Right kidney (tissue), 1 donor: ENCODE measurements at regions not wholly inside any gene's neighbourhood (a gene's known extent, or its start where the extent isn't known, plus 50 kb on each side); places are given as distances from the start of the nearest gene placed in this dataset.
"Not testable (repeated sequence)": the region's sequence is repeated elsewhere in the genome, so short reads cannot be mapped to it uniquely, and the experiment has no call there.

Source experiments
- DNase-seq: peaks from one replicate; pipeline ENCODE4 v3.0.0-alpha.2; 2016

DNA sequence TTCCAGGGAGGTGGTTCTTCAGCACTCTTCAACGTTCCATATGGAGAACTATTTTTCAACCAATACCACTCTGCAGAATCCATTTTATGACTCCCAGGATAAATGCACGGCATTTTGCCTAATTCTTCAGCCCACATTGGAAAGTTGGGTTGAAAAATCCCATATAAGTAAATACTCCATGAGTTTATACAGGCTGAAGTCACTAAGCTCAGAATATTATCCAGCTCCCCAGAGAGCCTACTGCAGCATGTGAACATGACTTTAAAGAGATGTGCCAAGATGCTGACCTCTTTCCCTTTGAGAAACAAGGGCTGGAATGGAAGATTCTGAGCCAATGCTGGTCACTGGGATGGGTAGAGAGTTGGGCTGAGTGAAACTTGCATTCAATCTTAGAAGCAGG lies 111.9 kb upstream of the SLIT3 start:
- DNase-seq, result no peak

DNA sequence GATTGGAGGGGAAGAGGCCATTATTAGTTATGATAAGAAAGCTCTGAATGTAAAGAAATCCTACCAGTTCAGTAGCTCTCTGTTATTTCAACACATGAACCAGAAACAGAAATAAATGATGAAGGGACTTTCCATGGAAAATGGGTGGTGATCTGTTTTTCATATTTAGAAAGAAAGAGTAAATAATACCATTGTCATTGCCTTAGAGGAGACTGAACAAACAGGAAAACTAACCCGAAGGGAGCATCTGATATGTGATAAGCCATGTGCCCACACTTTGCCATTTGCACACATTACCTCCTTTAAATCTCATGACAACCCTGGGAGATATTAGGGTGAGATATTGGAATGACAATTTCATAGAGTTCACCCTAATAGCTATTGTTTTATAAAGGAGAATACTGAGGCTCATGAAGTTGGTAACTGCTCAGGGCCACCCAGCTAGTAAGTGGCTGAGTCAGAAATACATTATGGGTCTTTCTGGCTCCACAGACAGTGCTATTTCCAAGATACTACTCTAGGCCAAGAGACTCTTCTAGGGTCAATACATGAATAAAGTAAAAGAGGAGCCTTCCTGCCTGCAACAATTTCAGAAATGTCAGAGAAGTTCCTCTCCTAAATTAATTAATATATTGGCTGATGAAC lies 111.0 kb upstream of the SLIT3 start:
- DNase-seq, result no peak

DNA sequence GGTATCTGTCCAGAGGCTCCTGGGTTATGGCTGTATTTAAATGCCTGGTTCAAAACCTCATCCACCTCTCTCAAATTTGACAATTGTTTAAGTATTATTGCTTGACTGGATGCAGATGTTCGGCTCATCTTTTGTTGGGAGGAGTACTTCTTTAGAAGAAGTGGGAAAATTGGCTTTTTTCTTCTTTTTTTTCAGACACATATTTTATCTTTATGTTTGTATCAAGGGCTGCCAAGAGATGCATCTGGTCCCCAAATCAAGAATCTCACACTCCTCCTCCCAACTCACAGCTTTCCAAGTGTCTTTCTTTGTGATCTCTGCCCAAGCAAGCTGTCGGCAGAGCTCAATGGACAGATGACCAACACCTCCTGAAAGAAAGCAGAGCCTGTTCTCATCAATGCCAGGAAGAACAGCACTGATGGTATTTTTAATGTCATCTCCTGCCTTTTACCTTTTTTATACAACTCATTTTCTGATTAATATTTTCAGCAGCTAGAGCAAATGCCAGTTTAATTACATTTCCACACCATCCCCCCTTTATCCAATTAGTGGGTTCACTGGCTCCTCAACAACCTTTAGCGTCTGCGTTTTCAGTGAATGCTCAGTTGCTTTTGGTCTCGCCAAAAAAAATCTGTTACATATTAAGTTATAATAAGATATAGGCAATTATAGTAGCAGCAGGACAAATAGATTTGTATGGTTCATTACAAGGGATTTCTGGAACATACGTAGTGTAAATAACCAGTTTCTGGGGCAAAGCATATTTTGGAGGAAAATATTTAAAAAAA lies 110.3 kb upstream of the SLIT3 start:
- no peak for DNase-seq

DNA sequence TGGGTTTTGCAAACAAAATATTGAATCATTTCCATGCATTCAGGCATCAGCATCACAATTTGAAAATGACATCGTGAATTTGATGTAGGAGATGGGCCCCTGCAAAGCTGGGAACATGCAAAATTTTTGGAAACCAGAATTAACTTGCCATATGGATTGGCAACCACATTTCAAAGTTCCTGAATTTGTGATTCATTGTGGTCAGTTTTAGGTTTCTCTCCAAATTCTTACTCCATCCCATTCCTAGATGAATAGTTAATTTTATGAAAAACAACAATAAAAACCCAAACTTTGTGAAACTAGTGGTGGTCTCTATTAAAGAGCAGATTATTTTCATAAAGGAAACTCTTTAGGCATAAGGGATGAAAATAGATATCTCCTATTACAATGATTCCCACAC lies 107.8 kb upstream of the SLIT3 start:
- no peak for DNase-seq

DNA sequence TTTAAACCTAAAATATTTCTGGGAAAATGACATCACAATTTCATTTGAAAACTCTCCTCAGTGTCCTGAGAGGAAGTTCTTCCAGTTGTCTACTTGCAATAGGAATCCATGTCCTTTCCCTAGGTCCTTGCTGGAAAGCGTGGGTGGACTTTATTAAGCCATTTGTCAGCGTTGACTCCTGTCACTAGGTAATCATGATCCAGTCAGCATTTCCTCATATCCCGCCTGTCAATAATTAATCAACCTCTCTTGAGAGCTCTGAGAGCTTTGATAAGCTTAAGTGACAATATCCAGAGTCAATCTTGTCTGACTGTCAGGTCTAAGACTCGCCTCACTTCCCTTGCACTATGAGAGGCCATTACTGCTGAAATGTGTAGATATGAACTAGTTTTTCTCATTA lies 107.2 kb upstream of the SLIT3 start:
- no peak for DNase-seq

DNA sequence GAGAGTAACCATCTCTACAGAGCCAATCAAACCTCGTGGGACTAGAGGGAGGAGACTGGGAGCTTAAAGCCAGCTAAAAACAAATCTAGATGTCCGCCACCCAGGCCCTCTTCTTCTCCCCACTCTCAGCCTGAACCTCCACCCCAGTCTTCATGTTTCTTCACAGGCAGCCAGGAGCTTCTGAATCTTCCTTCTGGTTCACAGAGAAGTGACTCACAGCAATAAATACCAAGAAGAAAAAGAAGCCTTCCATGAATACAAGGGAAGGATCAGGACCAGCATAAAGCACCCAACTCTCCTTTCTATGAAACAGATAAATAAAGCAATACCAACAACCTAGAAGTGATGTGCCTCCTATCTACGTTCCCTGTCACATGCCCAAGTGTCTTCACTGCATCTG lies 103.3 kb upstream of the SLIT3 start:
- no peak for DNase-seq

DNA sequence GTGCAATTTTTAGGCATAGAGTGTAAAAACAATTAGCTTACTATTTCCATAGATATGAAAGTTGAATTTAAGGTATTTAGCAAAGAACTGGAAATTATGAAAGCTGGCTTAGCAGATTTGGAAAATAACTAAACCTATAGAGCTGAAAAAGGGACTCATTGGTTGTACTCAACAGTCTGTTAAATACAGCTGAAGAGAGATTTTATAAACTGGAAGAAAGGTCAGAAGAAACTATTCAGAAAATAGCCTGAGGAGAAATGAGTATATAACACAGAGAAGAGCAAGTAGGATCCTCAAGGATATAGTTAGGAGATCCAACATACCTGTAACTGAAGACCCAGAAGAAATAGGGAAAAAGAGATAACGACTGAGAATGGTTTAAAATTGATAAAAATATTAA lies 97.6 kb upstream of the SLIT3 start:
- DNase-seq, result no peak

DNA sequence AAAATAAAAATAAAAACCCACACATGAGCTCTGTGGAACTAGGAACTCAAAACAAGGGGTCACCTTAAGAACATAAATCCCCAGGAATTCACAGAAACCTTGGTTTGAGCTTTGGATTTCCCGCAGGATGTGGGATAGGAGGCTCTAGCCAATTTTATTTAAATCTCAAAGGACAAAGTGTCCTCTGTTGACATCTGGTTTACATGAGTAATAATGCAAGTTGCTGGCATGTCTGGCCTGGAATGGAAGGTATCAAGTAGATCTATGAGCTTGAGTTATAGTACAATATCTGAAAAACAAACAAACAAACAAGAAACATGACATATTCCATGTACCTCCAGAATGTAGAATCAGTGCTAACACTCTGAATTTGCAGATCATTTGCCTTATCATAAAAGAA lies 94.2 kb upstream of the SLIT3 start:
- DNase-seq, result no peak

DNA sequence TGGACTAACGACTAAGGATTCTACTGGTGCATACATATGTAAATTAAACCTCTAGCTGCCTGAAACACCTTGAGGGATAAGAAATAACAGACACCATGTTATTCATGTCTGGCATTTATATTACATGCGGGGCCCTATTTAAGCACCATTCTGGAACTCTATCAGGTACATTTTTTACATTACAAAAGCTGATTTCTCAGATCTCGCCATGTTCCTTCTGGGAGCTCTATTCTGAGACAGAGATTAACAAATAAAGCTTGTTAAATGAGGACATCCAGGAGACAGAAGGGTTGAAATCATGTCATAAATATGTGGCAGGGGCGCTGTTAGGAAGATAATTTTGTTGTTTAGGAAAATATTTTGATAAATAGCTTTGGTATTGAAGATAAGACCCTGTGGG lies 93.4 kb upstream of the SLIT3 start:
- DNase-seq, result no peak

DNA sequence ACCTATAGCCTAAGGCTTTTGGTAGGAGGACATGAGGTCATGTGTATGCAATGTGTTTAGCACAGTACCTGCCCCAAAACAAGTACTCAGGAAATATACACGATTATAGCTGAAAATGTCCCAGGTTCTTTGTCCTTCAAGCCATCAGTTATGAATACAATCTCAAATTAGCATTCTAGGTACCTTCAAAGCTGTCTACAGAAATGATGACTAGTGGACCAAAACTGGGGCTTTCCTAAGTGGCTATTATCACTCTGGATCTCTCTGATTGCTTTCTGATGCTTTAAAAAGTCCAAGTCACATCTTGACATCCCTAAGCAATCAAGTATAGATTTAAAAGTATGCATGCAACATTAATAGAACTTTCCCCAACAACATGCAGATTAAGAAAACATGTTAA lies 93.0 kb upstream of the SLIT3 start:
- no peak for DNase-seq

DNA sequence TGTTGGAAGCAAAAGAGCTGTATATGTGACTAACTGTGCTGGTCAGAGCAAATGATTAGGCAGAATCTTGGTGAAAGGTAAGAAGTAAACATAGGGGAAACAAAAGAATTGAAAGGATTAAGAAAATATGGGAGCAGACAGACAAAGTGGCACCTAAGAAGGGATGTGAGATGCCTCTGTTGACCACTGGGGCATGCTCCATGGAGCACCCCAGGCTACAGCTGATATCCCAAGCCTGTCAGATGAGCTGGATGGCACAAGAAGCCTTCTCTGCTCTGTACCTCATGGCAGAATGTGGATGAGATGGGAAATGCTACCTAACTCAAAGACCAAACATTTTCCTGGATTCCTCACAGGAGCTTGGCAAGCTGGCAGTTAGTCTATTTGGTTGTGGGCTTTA lies 89.3 kb upstream of the SLIT3 start:
- no peak for DNase-seq

DNA sequence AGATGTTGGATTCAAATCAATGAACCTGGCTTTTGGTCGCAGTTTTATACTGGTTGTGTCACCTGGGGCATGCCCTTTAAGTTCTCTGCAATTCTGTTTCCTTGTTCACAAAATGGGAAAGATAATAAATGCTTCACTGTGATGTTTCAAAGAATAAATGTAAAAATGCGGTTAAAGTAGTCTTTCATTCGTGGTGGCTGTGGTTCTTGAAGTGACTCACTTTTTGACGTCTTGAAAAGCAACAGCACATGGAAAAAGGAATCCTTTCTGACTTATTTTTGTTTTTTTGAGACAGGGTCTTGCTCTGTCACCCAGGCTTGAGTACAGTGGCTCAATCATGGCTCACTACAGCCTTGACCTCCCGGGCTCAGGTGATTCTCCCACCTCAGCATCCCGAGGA lies 88.4 kb upstream of the SLIT3 start:
- no peak for DNase-seq

DNA sequence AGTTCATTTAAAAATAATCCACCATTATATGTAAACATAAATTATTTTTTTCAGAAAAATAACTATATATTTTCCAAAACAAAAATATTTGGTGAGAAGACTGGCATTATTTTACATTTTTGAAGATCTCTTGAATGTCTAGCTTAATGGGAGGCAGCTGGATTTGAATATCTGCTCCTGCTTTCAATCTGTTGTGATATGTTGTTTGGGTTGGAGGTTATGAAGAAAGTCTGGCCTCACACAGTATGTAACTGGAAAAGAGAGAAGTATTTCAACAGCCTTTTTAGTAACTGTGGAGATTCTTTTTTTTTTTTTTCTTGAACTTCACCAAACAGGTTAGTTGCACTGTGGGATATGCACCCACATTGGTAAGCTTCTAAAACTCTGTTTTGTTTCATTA lies 84.7 kb upstream of the SLIT3 start:
- no peak for DNase-seq

DNA sequence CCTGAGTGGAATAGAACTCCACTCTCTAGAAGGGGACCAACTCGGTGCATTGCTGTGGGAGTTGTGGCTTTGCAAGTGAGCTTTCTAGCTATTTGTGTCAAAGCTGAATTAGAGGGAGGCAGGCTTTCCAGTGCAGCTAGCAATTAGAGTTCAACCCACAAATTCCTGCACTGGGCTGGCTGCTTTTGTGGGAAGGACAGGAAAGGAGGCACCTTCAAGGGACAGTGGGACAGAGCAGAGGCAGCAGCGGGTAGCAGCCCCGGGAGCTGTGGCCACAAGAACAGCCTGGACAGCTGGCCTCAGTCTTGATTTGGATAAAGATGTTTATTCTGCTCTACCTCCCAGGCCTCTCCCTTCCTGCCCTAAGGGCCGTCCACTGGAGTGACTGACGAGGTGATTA lies 83.7 kb upstream of the SLIT3 start:
- peak; percentile 7 for DNase-seq

DNA sequence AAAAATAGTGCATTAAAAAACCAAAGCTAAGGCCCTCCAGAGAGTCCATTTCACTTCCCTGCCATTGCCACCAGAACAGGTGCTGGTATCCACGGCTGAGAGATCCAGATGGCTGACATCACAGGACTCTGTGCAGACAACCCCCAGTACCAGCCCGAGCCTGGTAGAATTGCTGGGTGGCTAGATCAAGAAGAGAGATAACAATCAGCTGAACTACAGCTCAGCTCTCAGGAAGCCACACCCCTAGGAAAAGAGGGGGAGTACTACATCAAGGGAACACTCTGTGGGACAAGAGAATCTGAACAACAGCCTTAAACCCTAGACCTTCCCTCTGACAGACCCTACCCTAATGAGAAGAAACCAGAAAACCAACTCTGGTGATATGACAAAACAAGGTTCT lies 73.8 kb upstream of the SLIT3 start:
- DNase-seq, result no peak

DNA sequence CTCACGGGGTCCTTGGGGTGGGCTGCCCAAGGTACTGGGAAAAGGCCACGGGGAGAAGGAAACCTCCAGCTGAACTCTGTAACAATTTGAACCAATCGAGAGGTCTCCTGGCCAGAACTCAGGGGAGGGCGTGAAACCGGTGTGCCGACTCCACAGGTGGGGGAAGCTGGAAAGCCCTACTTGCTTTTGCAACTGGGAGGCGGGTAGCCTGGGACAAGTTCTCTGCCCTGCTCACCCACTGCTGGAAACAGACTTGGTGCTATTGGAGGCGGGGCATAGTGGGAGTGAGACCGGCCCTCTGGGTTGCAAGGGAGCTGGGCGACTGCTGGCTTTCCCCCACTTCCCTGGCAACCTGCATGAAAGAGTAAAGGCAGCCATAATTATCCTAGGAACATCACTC lies 73.2 kb upstream of the SLIT3 start:
- no peak for DNase-seq

DNA sequence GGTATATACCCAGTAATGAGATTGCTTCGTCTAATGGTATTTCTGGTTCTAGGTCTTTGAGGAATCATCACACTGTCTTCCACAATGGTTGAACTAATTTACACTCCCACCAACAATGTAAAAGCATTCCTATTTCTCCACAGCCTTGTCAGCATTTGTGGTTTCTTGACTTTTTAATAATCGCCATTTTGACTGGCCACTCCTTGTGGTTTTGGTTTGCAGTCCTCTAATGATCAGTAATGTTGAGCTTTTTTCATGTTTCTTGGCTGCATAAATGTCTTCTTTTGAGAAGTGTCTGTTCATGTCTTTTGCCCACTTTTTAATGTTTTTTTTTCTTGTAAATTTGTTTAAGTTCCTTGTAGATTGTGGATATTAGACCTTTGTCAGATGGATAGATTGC lies 70.9 kb upstream of the SLIT3 start:
- DNase-seq, result not testable (repeated sequence)

DNA sequence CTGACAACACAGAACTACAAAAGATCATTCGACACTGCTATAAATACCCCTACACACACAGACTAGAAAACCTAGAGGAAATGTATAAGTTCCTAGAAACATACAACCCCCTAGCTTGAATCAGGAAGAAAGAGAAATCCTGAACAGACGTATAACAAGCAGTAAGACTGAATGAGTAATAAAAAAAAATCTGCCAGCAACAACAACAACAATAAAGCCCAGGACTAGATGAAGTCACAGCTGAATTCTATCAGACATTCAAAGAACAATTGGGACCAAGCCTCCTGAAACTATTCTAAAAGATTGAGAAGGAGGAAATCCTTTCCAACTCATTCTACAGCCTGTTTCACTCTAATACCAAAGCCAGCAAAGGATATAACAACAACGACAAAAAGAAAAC lies 68.2 kb upstream of the SLIT3 start:
- no peak for DNase-seq

DNA sequence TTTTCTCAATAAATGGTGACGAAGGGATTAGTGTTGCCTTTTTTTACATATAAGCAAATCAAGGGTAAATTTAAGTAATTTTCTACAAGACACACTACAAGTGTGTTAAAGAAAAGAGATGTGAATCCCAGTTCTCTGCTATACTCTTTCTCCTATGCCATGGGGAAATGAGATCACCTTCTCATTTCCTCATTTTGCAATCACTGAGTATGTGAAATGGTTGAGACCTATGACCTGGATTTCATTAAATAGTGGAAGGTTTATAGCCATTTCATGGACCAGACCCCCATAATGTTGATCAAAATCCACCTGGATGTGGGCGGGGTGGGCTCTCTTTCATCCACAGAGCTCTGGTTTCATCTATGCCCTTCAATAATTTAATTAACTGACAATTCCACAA lies 66.9 kb upstream of the SLIT3 start:
- no peak for DNase-seq

DNA sequence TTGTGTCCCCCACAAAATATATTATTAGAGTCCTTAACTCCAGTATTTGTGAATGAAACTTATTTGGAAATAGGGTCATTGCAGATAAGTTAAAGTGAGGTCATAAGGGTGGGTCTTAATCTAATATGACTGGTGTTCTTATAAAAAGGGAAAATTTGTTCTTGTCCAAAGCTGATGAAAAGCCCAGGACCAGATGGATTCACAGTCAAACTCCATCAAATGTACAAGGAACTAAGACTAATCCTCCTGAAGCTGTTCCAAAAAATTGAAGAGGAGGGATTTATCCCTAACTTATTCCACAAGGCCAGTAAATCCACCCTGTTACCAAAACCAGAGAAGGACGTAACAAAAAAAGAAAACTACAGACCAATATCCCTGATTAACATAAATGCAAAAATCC lies 56.4 kb upstream of the SLIT3 start:
- no peak for DNase-seq

DNA sequence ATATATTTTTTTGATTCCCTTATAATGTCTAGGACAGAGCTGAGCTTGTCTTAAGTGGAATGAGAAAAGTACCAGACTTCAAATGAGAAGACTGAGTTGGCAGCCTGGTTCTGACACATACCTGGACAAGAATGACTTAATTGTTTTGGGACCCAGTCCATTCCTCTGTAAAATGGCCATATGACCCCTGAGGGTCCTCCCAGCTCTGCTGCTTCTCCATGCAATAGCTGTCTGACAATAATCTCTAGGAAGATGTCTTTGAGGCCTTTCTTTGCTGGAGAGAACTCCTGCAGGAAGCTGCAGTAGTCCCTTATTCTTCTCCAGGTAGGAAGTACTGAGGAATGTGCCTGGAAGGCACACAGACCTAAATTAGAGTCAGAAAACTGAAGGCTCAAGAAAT lies 55.9 kb upstream of the SLIT3 start:
- no peak for DNase-seq

DNA sequence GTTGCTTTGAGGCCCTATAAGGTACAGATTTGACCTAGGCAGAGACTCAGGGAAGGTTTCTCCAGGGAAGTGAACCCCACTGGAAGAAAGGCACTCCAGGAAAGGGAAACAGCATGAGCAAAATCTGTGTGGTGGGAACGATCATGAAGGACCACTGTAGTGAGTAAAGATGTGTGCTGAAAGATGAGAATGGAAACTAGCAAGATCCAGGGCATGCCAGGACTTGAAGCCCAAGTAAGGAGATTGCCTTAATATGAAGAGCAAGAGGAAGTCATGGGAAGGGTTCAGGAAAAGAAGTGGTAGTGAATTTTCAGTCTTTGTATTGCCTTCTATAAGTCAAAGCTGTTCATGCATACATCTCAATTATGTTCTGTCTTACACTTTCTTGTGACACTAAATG lies 55.2 kb upstream of the SLIT3 start:
- no peak for DNase-seq

DNA sequence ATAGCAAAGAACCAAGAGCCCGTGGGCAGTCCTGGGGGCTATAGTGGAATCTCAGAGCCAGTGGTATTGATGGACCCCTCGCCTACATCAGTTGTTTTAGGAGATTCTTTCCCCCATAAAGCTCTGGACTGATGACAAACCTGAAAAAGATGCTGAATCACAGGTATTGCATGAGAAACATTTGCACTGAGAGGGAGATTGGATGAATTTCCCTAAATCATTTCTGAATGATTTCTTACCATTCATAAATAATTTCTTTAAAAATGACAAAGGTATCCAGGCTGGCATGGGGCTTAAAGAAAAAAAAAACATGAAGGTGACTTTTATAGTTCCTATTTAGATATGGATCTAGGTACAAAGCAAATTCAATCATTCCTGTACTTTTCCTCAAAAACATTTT lies 54.0 kb upstream of the SLIT3 start:
- DNase-seq, result no peak

DNA sequence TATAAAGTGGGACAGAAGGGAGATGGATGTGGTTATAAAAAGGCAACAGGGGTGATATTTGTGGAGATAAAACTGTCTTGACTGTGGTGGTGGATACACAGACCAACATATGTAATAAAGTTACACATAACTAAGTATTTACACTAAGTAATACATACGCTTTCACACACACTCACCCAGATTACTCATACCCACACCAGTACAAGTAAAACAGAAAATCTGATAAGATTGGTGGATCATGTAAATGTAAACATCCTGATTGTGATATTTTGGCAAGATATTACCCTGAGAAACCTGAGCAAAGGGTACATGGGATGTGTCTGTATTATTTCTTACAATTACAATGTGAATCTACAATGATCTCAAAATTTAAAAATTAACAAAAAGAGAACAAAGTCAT lies 53.3 kb upstream of the SLIT3 start:
- DNase-seq, result no peak

DNA sequence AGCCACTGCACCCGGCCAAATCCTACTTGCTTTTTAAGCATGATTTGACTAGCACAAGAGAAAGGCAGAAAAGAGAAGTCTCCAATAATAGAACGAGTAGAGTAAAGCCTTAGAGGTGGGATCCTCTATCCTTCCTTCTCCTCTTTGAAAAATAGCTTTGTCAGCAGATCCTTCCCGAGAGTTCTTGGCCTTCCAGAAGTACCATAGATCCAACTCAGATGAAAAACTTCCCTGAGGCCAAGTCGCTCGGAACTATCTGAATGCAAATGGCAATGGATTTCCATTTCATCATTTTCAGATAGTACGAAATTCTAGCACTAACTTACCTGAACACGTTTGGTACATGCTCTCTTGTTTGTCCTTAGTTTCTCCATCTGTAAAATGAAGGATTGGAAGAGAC lies 52.0 kb upstream of the SLIT3 start:
- no peak for DNase-seq
